ENCODE measurements at regions not wholly inside any gene's neighbourhood (a gene's known extent, or its start where the extent isn't known, plus 50 kb on each side); places are given as distances from the start of the nearest gene placed in this dataset.

DNA sequence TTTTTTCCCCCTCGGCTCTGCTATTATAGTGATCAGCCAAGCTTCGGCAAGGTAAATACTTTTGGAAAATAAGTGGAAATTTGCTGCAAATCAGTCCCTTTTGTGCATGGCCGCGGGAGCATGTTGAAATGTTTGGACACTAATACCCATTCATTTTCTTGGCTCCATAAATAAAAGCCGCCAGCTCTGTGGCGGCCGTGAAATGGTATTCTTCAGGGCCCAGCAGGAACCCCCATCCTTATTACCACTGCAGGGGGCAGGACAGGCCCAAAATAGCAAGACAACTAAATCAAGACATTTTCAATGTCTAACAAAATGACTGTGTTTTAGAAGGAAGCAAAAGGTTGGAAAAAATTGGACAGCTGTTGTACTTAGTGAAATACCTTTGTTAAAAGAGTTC, 362.3 kb downstream of the NR2F2 start:
- no peak for DNase-seq

DNA sequence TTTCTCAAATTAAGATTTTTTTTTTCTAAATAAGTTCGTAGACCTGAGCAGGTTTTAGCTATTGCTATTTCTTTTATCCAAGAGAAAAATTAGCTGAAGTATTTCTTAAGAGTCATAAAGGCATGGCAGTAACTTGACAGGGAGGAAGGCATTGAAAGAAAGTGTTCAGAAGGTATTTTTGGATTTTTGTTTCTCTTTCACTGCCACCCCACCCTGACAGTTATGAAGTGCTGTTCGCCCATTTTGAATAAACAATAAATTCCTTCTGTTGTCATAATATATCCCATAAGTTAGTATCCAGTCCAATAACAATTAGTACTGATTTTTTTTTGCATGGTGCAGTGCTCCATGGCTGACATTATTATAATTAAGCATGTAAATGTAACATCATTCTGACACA, 363.0 kb downstream of the NR2F2 start:
- DNase-seq = no peak

- no peak for DNase-seq
Measured at GRCh38 chr15:96693990-96694517, 363.6 kb downstream of the NR2F2 start.

GRCh38 chr15:96695426-96695825, 364.9 kb downstream of the NR2F2 start:
- DNase-seq = no peak

- no peak for DNase-seq
Measured at GRCh38 chr15:96699871-96700401, 369.4 kb downstream of the NR2F2 start.

DNA sequence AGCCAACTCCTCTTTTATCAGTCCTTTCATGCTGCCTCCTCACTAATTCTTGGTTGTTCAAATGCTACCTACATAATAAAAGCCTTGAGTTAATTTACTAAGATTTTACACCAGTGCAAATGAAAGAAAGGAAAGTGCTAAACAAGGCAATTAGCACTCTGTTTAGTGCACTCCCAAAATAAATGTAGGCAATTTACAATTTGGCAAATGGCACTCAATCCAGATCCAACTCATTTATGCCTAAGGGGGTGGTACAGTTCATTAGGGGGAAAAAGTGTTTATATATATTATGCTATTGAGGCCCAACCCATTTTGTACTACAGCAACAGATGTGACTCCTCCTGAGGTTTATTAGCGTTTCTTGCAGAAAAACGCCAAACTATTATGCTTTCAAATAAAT, 370.1 kb downstream of the NR2F2 start:
- no peak for DNase-seq

DNA sequence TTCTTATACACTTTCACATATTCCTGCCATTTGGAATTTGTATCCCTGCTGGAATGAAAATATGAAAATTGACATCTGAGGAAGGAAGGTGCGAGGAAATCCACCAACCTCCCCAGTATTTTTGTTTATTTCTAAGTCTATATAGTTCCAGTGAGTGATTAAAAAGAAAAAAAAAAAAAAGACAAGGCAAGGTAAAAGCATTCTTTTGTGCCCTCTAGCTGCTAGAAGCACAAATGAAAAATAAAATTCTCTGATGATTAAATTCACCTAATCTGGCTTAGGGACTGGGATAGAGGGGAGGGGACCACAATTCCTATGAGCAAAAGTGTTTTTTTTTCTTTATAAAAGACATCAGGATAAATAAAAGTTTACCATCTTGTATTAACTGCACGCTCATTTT, 370.9 kb downstream of the NR2F2 start:
- no peak for DNase-seq

- DNase-seq = no peak
Measured at GRCh38 chr15:96701877-96702276, 371.4 kb downstream of the NR2F2 start.

- DNase-seq = no peak
Measured at GRCh38 chr15:96702589-96702988, 372.1 kb downstream of the NR2F2 start.

DNA sequence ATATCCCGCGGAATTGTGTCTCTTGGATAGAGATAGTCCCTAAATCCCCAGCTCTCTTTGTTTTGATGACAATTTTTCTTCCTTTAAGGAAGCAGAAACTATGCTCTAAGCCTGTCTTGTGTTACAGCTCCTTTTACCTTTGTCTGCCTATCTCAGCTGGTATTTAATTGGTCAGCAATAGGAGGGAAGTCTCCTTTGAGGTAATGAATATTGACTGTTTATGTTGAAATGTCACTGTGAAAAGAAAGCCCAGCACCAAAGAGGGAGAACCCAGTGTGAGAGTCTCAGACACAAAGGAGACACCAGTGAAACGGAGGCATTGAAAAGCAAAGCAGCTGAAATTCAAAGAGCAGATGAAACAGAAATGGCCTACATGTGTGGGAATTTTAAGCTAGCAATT, 372.6 kb downstream of the NR2F2 start:
- DNase-seq = no peak

DNA sequence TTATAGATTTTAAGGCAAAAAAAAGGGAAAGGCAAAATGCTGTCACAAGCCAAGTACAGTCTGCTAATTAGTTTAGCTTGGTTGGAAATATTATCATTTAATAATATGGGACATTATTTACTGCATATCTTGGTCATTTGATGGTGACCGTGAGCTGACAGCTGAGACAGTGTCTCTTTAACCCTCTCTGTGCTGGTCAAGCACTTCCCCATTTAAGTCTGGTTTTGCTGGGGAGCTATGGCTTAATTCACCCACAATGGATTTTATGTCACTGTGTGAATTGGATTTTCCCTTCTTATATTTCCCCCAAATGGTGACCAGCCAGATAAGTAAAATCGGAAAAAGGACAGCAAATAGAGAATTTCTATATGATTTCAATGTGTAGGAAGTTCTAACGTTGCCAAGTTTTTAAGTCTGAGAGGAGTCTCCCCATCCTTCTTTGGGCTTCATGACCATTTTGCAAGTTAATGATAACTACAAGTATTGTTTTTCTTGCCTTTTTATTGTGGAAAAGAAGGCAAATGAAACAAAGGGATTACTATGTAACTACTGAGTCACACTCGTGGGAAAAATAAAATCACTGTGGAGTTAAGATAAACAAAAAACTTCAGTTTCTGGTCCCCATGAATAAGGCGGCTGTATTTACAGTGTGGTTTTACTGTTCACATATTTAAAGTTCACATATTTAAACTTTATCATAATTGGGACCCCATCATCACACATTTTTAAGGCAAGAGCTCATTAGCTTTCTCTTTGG, 373.5 kb downstream of the NR2F2 start:
- DNase-seq = no peak

GRCh38 chr15:96716075-96716474, 385.6 kb downstream of the NR2F2 start:
- DNase-seq = no peak

- DNase-seq = no peak
Measured at GRCh38 chr15:96716478-96716877, 386.0 kb downstream of the NR2F2 start.

GRCh38 chr15:96720251-96720650, 389.8 kb downstream of the NR2F2 start:
- DNase-seq = no peak

- DNase-seq = no peak
Measured at GRCh38 chr15:96720656-96721055, 390.2 kb downstream of the NR2F2 start.

- no peak for DNase-seq
Measured at GRCh38 chr15:96728591-96728990, 398.1 kb downstream of the NR2F2 start.

- no peak for DNase-seq
Measured at GRCh38 chr15:96732704-96733103, 402.2 kb downstream of the NR2F2 start.

DNA sequence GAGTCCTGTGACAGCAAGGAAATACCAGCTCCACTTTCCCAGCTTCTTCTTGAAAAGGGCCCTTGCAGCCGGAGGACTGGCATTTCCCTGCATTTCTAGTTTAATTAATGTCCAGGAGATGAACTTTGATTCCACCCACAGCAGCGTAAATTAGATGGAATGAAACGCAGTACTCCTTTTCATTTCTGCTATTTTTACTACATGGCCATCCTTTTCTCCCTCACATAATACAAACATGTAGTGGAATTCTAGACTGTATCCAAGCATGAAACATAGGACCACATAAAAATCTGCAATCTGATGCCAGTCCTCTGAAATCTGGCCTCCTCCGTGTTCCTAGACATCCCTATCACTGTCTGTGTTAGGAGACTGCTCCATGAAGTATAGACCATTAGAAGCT, 403.2 kb downstream of the NR2F2 start:
- DNase-seq = no peak

DNA sequence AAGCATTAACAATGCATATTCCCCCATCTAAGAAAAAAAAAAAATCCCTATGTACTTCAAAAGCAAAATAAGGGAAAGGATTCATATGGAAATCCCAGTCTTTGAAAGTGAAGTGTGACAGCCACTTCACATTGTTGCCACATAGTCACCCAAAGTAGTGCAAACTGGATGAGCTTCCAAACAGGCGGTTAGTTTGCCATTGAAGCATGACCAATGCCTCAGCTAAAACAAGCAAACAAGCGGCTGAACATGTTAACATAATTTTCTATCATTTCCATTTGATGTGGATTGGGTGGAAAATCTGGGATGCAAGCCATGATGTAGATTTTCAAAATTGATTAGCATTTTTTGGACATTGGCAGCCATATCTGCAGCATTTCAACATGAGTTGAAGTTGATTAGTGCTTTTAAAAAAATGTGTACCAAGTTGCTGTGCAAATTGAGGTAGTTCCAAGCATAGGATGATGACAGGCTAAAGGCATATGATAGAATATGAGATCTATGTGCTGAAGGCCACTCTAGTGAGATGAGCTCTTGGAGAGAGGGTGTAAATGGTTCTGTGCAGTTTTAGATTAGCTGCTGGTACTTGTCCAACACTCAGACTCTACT, 405.2 kb downstream of the NR2F2 start:
- DNase-seq = no peak

GRCh38 chr15:96736384-96736783, 405.9 kb downstream of the NR2F2 start:
- no peak for DNase-seq

DNA sequence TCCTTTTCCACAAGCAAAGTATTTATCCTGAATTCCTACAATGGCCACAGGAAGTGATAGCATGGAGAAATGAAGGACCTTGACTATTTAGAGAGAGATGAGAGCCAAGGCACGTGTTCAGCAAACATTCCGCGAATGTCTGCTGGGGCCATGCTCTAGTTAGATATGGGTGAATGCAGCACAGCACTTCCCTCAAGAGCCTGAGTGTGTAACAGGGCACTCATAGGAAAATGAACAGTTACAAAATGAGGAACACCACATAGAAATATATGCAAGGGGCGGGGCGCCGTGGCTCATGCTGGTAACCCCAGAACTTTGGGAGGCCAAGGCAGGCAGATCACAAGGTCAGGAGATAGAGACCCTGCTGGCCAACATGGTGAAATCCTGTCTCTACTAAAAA, 406.9 kb downstream of the NR2F2 start:
- DNase-seq = no peak

DNA sequence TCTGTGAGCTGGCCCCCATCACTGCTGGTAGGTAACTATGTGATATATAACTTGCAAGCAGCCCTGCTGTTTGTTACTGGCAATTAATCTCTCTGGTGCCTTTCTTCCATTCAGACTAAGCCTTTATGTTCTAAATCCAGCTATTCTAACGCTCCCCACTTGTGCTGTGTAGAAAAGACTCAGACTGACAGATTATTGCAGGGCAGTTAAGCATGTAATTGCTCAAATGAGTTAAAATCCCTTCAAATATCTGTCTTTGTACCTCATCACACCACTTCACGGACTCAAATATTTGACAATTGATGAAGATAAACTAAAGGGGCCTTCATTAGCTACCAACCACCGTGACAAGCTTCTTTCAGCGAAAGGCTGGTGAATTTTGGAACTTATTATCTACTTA, 416.2 kb downstream of the NR2F2 start:
- DNase-seq = no peak

DNA sequence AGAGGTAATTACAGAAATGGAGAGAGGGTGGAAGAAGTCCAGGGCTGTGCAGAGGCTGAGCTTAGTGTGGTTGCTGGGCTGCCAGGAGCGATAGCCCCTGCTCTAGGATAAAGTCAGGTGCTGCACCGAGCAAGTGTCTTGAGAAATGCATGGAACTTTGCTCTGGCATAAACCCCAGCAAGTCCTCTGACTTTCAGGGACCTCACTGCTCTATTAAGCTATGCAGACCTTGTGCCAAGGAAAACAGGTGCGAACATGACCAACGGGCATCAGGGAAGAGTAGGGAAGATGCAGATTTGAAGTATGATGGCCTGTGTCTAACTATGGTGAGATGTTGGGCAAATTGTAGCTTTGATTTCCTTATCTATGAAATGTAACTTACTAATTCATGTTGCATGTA, 416.8 kb downstream of the NR2F2 start:
- DNase-seq = no peak

GRCh38 chr15:96750361-96750760, 419.9 kb downstream of the NR2F2 start:
- no peak for DNase-seq

All from NCI-H1048 (cell line).